Gastroesophageal sphincter (tissue), 3 donors: ENCODE measurements at regions not wholly inside any gene's neighbourhood (a gene's known extent, or its start where the extent isn't known, plus 50 kb on each side); places are given as distances from the start of the nearest gene placed in this dataset.

ENCODE experiments used
- CTCF ChIP-seq, 4 experiments: fragments of 200-600 bp in 2 of 4; fragments of 450-650 bp in 2 of 4; sonication (generic) in 1 of 4; IDR thresholded peaks; one replicate each; pipeline ENCODE4 v1.5.1; 2017 to 2019; ENCODE audit warnings: antibody characterized with exemption in 4 of 4, mild to moderate bottlenecking in 2 of 4, moderate library complexity in 2 of 4
- EP300 ChIP-seq: sonication (generic); formaldehyde crosslinking; IDR thresholded peaks from one replicate; pipeline ENCODE4 v1.6.1; 2017; ENCODE audit warnings: antibody characterized with exemption, mild to moderate bottlenecking
- POLR2A ChIP-seq, 2 donors: fragments of 450-650 bp; IDR thresholded peaks; one replicate each; pipeline ENCODE4 v1.6.1; 2017; ENCODE audit warnings: antibody characterized with exemption in 2 of 2, mild to moderate bottlenecking in 2 of 2, moderate library complexity in 1 of 2
- POLR2AphosphoS5 ChIP-seq: sonication (generic); formaldehyde crosslinking; IDR thresholded peaks from one replicate; pipeline ENCODE4 v1.6.1; 2017; ENCODE audit warnings: antibody characterized with exemption

GRCh38 chr10:123563581-123563855 is 102.6 kb upstream of the GPR26 start:
- no peak for TF ChIP-seq CTCF (IDR thresholded peaks at IDR 0.05)
- TF ChIP-seq POLR2A (IDR thresholded peaks at IDR 0.05): no peak
- no peak for TF ChIP-seq POLR2AphosphoS5
- TF ChIP-seq EP300: no peak
